ENCODE measurements at regions not wholly inside any gene's neighbourhood (a gene's known extent, or its start where the extent isn't known, plus 50 kb on each side); places are given as distances from the start of the nearest gene placed in this dataset.

DNA sequence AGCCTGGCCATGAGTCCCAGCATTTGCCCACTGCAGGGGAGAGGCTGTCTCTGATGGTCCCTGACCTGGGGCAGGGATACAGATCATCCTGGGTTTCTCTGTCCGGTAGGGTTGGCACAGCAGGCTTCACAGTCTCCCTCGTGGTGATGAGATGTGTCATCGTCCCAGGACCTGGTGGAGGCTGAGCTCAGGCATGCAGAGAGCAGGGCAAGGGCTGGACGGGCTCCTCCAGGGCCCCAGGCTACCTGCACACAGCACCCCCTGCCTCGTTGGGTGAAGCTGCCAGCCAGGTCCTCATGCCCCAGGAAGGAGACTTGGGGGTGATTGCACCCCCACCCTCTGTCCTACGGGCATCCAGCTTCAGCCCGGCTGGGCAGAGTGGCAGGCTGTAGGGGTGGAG is 155.8 kb upstream of the GSE1 start:
- DNase-seq (ENCODE audit: low spot score): no peak

DNA sequence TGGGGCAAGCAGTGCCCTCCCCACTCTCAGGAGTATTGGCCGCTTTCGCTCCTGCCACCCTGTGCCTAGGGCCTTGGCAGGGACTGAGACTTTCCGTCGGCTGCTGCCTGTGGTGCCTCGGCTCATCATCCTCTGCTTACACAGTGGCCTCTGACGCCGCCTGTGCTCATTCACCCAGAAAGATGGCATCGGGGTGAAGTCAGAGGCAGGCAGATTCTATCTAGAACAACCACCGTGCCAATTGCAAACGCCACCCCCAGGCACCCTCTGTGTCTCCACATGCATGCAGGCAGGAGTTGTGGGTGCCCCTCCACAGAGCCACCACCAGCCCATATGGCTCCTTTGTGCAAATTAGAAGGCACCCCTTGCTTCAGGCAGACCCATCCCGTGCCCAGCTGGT is 154.2 kb upstream of the GSE1 start:
- no peak for DNase-seq (ENCODE audit: low spot score)

DNA sequence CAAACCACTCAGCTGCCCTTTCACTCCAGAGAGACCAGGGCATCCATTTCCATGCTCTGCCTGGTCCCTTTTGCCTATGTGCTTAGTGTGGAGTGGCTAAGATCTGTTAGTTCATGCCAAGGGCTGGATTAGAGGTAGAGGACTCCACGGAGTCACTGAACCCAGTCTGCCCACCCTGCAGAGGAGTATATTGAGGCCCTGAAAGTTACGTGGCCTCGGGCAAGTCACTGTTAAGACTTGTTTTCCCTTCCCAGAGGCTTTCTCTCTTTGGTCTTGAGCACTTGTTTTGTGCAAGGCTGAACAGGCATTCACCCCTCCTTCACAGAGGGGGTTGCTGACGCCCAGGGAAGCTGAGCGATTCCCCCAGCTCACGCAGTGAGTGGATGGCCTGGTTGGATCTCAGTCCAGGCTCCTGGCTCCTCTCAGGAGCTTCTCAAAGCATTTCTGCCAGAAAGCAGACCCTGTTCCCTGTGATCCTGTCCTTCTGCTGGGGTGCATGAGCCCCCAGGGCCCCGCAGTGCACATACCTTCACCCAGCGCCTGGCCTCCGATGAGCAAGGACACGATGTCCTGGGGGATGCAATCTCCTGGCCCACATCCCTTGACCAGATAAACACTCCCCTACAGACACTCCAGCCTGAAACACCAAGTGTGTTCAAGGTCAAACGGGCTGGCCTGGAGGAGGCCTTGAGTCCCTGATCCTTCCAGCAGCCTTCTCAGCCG is 153.4 kb upstream of the GSE1 start:
- no peak for DNase-seq (ENCODE audit: low spot score)

DNA sequence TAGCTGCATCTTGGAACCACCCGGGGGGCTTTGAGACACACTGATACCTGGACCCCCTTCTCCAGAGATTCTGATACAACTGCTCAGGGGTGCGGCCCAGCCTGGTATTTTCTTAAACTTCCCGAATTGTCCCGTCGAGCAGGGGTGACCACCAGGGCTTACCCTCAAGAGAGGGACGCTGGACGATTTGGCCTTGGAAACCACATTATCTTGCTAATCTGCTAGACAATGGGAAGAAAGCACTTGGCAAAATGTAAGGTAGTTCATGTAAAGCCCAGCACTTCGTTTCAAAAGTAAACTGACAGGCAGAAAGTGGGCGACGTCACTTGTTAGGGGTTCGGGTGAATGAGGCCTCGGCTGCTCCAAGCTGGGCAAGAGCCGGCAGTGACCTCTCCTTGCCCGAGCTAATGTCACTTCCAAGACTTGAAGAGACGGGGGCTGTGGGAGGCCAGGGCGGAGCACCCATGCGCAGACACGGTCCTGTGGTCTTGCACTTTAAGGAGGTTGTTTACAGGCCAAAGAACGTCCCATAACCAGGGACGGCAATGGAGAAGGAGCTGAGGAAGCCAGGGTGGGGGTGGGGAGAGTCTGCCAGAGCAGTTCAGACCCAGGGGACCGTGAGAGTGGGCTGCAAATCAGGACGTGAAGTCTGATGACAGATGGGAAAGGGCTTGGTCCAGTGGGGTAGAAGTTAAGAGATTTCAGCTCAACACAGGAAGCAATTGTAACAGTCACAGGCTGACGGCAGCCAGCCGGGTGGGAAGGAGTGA is 152.7 kb upstream of the GSE1 start:
- no peak for DNase-seq (ENCODE audit: low spot score)

DNA sequence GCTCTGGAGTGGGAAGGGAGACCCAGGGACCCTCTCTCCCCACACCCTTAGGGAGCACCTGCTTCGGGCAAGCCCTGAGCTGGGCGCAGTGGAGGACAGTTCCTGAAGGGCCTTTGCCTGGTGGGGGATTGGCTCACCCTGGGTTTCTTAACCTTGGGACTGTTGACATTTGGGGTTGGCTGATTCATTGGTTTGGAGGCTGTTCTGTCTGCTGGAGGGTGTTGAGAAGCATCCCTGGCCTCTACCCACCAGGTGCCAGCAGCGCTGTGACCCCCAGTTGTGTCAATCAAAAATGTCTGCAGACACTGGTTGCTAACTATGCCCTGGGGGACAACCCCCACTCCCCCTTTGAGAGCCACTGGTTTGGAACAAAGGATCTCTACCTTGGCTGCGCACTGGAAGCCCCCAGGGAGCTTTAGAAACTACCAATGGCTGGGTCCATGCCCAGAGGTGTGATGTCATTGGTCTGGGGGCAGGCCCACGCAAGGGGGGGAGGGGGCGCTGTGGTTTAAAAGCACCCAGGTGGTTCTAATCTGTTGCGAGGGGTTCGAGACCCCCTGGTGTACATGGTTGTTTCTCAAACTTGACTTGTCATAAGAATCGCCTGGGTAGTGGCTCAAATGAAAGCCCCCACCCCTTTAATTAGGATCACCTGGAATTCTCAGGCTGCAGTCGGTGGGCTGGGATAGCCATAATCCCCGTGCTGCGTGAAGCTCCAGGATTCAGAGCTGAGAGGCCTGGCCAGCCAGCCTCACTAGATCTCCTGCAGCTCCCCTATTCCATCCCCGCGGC is 151.9 kb upstream of the GSE1 start:
- DNase-seq (ENCODE audit: low spot score): no peak

DNA sequence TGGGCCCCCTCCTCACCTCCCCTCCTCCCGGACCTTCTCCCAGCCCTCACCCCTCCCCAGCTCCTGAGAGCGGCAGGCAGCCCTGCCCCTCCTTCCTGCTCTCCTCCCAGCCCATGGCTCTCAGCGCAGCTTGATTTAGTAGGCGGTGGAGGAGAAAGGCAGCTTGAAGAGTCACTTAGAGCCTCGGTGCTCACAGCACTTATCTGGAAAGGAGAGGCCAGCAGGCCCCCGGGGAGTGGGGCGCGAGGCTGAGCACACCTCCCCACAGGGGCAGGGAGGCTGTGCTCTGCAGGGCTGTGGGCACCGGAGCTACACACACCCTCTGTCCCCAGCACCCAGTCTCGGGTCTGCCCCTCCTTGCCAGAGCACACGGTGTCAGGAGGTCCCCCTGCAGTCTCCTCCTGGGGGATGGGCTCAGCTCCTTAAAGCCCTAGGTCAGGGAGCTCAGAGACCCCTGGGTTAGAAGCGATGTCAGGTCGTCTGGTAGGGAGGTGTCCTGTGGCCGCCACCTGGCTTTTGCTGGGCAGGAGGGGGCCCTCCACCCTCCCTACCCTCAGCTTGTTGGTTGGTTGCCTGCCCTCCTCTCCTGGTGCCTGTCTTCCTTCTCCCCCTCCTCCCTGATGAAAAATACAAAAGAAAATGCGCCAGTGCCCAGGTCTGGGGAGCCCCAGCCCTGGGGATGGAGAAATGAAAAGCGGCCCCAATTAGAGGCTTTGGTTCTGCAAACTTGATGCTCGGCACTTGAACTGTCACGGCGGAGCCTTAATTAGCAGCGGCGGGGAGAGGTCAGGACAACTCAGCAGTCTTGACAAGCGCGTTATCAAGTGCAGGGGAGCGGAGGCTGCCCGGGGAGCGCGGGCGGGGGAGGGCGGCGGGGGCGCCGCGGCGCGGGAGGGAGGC is 151.1 kb upstream of the GSE1 start:
- no peak for DNase-seq (ENCODE audit: low spot score)

DNA sequence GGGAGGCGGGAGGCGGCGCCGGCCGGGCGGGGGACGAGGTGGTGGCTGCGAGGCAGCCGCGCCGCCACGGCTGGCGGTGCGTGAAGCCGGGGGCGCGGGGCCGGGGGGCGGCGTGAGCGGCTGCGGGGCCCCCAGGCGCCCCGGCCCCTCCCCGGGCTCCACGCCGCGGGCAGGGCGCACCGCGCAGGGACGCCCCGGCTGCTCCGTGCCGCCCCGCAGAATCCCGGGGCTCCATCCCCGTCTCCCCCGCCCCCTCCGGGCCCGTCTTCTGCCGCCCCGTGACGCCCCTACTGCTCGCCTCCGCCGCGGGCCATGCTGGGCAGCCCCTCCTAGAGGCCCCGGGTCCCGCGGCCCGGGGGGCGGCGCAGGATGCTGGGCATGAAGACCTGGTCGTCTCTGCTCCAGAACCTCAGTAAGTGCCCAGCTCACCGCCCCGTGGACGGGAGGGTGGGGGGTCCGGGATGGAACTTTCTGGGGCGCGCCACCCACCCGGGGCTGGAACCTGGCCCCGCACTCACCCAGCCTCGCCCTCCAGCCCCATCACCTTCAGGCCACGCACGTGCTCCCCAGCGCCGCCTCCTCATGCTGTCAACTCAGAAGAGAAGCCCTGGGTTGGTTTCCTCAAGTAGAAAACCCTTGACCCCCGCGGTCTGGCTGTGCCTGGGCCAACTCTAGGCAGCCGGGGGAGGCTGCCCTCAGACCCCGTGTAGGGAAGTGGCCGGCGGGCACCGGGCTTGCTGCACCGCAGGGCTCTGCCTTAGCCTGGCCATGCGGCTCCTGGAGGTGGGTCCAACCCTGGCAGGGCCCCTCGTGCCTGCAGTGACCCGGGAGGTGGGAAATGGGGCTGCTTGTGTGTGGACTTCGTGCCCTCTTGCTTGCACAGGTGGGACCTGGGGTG is 150.2 kb upstream of the GSE1 start:
- DNase-seq (ENCODE audit: low spot score): no peak

DNA sequence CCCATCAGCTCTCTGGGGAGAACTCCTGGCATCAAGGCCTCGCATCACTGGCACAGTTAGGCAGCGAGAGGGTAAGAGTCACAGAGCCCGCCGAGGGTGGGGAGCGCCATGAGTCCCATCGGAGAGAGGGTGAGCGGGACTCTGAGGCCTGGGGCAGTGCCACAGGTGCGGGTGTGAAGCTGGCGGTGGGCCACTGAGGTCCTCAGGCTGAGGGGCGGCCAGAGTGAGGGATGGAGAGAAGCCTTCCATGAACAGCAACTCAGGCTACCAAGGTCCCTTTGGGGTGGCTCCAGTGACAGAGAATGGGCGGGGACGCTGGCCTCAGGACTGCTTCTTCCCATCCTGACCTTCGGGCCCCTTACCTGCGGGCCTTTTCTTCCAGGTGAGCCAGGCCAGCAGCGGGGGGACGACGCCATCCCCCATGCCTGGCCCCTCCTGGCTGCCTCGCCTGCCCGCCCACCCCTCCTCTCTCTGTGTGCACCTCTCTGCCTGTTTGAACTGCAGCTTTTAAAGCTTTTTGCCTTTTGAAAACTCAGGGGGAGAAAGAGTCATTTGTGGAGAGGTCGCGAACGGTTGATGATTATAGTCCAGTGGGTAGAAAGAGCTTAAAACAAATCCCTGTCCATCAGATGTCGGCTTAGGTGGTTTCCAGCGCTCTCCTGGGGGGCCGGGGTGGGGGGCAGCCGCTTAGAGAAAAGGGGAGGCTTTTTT is 149.3 kb upstream of the GSE1 start:
- no peak for DNase-seq (ENCODE audit: low spot score)

DNA sequence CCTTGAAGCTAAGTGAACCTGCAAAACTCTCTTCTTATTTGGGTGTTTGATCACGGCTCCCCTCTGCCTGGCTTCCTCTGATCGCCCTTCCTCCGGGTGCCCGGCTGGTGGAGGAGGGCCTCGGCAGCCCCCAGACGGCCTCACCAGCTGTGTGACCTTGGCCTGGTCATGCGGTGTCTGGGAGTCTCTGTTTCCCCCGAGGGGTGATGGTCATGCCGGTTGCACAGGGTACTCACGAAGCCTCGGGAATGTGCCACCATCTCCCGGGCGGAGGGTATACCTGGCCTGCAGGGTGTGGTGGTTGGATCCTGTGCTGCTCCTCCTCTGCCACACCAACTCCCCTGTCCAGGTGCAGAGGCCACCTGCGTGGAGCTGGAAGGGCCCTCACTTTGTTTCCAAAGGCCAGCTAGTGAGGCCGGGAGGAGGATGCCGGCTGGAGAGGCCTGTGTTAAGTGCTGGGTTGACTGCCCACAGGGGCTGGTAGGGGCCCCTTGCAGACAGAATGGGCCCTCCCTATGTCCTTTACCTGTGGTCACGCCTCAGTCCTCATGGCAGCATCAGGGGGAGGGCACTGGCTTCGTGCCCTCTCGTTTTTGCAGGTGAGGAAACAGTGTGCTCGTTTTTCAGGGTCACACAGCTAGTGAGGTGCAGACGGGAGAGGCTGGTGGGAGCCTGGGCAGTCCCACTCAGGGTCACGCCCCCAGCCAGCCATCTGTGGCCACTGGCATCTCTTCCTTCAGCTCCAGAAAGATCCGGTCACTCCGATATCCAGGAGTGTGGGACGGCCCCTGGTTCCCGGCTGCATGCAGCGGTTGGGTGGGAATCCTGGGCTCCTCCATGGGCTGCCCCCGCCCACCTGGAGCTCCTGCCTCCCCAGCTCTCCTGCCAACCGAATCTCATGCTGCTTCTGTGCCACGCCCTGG is 148.5 kb upstream of the GSE1 start:
- DNase-seq (ENCODE audit: low spot score): no peak

DNA sequence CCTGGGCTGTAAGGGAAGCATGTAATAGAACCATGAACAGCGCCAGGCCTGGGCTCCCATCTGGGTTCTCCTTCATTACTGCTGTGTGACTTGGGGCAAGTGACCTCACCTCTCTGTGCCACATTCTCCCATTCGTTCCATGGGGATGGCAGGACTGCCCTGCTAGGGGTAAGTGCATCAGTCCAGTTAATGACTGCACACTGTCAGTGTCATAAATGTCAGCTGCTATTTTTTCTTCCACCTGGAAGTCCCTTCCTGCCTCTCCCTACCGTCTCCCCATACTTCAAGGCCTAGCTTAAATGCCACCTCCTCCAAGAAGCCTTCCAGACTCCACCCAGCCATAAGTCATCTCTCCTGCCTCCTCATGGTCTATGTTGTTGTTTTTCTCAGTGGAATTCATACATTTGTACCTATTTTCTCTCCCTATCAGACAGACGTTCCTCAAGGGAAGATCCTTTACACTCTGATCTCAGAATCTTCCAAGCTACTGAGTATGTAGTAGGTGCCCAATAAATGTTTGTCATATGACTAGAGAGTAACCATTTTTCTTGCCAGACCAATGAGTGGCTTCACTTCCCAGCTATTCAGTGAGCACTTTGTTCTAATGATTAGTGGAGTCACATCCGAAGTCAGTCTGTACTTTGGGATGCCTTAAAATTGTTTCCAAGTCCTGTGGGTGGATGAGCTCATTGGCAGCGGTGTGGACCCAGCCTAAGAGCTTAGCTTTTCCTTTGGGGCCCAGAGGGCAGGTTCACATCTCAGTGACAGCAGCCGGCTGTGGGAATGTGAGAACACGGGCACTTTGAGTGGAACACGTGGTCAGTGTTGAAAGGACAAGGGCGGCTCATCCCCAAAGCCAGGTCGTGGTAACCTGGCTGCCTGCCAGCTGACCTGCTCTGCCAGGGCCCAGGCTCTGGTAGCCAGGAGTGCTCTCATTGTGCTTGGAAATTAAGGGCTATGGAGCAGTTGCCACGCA is 147.5 kb upstream of the GSE1 start:
- no peak for DNase-seq (ENCODE audit: low spot score)

DNA sequence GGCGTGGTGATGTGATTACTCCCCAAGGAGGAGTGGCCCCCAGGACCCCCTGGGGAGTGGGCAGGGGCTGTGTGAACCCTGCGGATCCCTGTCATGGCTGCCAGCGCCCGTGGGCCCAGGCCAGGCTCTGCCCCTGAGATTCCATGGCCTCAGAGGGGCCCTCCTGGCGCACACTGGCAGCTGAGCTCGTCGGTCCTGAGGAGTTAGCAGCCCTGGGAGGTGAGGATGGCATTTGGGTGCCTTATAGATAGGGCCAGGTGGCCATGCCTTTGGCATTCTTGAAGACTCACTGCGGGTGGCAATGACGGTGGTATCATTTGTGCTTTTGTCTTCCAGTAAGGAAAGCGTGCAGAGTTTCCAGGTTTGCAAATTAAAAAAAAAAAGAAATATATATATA is 146.8 kb upstream of the GSE1 start:
- no peak for DNase-seq (ENCODE audit: low spot score)

DNA sequence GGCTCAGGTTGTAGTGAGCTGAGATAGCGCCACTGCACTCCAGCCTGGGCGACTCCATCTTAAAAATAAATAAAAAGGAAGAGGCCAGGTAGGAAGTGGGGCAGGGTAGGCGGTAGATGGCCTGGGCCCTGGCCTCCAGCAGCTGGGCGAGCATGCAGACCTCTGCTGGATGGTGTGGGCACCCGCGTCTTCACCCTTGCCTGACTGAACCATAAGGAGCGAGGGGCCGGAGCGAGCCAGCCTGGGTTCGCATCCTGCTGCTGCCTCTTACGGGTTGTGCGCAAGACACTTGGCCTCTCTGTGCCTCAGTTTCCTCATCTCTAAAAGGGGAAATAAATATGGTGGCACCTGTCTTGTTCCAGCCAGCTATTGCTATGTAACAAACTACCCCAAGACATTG is 146.1 kb upstream of the GSE1 start:
- no peak for DNase-seq (ENCODE audit: low spot score)

DNA sequence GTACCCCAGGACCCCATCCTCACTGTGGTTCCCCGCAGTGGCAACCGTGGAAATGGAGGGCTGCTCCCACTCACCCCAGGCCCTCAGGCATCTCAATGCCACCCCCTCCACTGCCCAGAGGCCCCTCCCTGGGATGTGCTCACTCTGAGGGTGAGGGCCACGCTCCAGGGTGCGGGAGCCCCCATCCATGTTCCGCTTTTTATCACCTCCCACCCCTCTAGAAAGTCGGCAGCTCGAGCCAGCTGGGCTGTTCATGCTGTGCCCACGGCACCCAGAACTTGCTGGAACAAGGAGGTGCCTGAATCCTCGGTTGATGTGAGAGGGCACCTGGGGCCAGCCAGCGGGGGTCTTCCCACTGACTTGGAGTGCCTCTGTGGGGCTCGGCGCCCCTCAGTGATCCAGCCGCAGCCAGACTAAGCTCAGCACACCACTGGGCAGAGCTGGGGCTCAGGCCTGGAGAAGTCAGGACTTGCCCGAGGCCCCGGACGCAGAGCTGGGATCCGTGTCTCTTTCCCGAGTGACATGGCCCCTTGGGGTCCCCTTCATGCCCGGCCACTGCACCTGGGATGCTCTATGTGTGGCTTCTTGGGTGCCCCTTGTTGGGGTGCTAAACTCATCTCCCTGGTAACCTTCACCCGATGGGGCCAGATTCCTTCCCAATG is 143.1 kb upstream of the GSE1 start:
- no peak for DNase-seq (ENCODE audit: low spot score)

DNA sequence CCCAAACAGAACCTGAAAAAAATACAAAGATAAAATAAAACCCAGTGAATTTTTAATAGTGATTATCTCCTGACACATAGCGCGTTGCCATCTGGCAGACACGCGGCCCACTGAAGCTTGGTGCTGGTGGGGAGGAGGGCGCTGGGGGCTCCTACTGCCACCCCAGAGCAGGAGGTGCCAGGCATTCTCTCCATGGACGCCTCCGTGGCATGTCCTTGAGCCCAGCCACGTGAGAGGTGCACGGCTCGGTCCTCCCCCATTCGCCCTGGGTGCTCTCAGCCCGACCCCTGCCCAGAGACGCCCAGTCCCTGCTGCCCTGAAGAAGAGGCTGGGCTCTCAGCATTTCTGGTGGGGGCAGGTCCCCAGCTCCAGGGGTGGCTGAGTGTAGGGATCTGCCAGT is 142.2 kb upstream of the GSE1 start:
- DNase-seq (ENCODE audit: low spot score): no peak

DNA sequence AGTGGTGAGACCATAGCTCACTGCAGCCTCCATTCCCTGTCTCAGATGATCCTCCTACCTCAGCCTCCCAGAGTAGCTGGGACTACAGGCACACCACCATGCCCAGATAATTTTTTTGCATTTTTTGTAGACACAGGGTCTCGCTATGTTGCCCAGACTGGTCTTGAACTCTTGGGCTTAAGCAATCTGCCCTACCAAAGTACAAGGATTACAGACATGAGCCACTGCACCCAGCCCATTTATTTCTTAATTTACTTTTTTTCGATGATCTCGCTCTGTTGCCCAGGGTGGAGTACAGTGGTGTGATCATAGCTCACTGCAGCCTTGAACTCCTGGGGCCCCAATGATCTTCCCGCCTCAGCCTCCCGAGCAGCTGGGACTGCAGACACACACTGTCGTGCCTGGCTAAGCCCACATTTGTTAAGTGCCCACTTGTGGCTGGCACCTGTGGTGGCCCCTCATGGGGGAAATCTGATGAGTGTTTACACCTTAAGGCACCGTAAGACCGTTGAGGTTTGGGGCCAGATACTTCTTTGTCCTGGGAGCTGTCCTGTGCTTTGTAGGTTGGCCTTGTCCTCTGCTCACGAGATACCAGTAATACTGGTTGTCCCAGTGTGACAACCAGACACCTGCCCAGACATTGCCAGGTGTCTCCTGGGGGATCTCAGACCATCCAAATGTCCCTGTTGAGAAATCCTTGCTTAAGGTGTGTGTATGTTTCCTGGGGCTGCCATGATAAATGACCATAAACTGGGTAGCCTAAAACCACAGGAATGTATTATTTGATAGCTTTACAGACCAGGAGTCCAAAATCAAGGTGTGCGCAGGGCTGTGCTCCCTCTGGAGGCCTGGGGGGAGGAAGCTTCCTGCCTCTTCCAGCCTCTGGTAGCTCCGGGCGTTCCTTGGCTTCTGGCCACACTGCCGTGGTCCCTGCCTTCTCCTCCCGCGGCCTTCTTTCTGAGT is 141.4 kb upstream of the GSE1 start:
- DNase-seq (ENCODE audit: low spot score): no peak

DNA sequence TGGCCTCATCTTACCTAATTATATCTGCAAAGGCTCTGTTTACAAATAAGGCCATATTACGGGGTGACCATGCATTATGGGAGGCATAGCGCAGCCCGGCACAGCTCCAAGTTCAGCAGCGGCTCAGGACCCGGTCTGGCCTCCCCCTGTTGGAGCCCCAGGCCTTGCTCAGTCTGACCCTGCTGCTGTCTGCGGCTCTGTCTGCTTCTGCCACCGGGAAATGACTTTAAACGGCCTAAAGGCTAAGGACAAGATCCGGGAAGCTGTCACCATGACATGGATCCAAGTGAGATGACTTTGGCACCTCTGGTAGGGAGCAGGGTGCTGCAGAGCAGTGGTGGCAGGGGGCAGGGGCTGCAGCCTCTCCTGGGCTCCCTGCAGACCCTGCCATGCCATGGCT is 140.6 kb upstream of the GSE1 start:
- no peak for DNase-seq (ENCODE audit: low spot score)
